Neural progenitor cell (in vitro differentiated cells): ENCODE measurements at regions not wholly inside any gene's neighbourhood (a gene's known extent, or its start where the extent isn't known, plus 50 kb on each side); places are given as distances from the start of the nearest gene placed in this dataset.

ENCODE experiments used
- DNase-seq: peaks from one replicate; pipeline ENCODE4 v3.0.0-alpha.2; 2016; ENCODE audit warnings: low spot score
- H2AFZ ChIP-seq: fragments of 200-600 bp; sonication (generic); replicated peaks from 2 replicates; pipeline ENCODE4 v1.6.1; 2016; ENCODE audit warnings: antibody characterized with exemption
- H3F3A ChIP-seq: fragments of 200-600 bp; sonication (generic); 2 replicates; pipeline ENCODE4 v1.6.1; 2016; ENCODE audit warnings: antibody characterized with exemption, low read depth
- H3K27ac ChIP-seq: fragments of 200-600 bp; sonication (generic); 2 replicates; pipeline ENCODE4 v1.5.1; 2016; ENCODE audit warnings: mild to moderate bottlenecking
- H3K27me3 ChIP-seq: fragments of 200-600 bp; sonication (generic); 2 replicates; pipeline ENCODE4 v1.6.1; 2016; ENCODE audit warnings: mild to moderate bottlenecking, moderate library complexity
- H3K36me3 ChIP-seq: fragments of 200-600 bp; sonication (generic); 2 replicates; pipeline ENCODE4 v1.5.1; 2016
- H3K4me1 ChIP-seq: fragments of 200-600 bp; sonication (generic); 2 replicates; pipeline ENCODE4 v1.6.1; 2016; ENCODE audit warnings: mixed run types
- H3K4me2 ChIP-seq: fragments of 200-600 bp; sonication (generic); 2 replicates; pipeline ENCODE4 v1.6.1; 2016
- H3K4me3 ChIP-seq: fragments of 200-600 bp; sonication (generic); 2 replicates; pipeline ENCODE4 v1.5.1; 2016
- H3K79me2 ChIP-seq: fragments of 200-600 bp; sonication (generic); 2 replicates; pipeline ENCODE4 v1.6.1; 2016; ENCODE audit warnings: low read depth
- H3K9ac ChIP-seq: fragments of 200-600 bp; sonication (generic); 2 replicates; pipeline ENCODE4 v1.6.1; 2016
- H3K9me3 ChIP-seq: fragments of 200-600 bp; sonication (generic); 2 replicates; pipeline ENCODE4 v1.5.1; 2016; ENCODE audit warnings: low read depth
- H4K20me1 ChIP-seq: fragments of 200-600 bp; sonication (generic); 2 replicates; pipeline ENCODE4 v1.6.1; 2016; ENCODE audit warnings: low read depth
- H3K27ac Mint-ChIP-seq: 3 replicates; pipeline ENCODE4 v1.8.0; 2021; ENCODE audit warnings: mixed read lengths
- H3K27me3 Mint-ChIP-seq: 2 replicates; pipeline ENCODE4 v1.8.0; 2022; ENCODE audit warnings: low read depth, mild to moderate bottlenecking, inconsistent platforms, moderate library complexity, mixed read lengths; ENCODE audit not compliant: insufficient read depth
- H3K36me3 Mint-ChIP-seq: 3 replicates; pipeline ENCODE4 v1.8.0; 2021; ENCODE audit warnings: mixed read lengths
- H3K4me1 Mint-ChIP-seq: 3 replicates; pipeline ENCODE4 v1.8.0; 2021; ENCODE audit warnings: mixed read lengths
- H3K4me3 Mint-ChIP-seq: 3 replicates; pipeline ENCODE4 v1.8.0; 2021; ENCODE audit warnings: mild to moderate bottlenecking, moderate library complexity, mixed read lengths
- H3K9me3 Mint-ChIP-seq: 3 replicates; pipeline ENCODE4 v1.8.0; 2020; ENCODE audit warnings: mixed read lengths
- EZH2 ChIP-seq: fragments of 200-600 bp; sonication (generic); IDR thresholded peaks from 2 replicates; pipeline ENCODE4 v1.6.1; 2017; ENCODE audit warnings: antibody characterized with exemption, mild to moderate bottlenecking, moderate library complexity
- EZH2phosphoT487 ChIP-seq: fragments of 200-600 bp; sonication (generic); IDR thresholded peaks from 2 replicates; pipeline ENCODE4 v1.6.1; 2017; ENCODE audit warnings: antibody characterized with exemption
- TF ChIP-seq, protein P1 (sequence below): fragments of 200-600 bp; sonication (generic); IDR thresholded peaks from 2 replicates; pipeline ENCODE4 v1.5.1; 2017; ENCODE audit warnings: antibody characterized with exemption, mild to moderate bottlenecking

DNA sequence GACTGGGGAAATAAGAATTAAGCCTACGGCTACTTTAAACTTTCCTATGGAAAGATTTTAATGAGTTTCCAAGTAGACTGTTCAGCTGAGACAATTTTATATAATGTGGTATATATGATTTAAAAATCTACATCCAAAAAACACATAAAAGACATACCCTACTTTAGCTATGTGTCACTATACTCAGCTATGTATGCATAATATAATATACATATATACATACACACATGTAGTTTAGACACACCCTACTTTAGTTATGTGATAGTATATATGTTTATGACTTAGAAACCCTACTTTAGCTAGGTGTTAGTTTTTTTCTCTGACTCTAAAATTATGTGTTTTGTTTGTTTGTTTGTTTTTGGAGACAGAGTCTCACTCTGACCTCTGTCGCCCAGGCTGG, 100.5 kb upstream of the DAB2 start:
- Histone ChIP-seq H3K4me1 (peaks cover 10% of the 10 kb centered on the region), H3K4me3 (no peak overlapping the region), H2AFZ (no peak overlapping the region), H3F3A (no peaks in the 10 kb centered on the region), H3K79me2 (no peaks in the 10 kb centered on the region), H4K20me1 (no peaks in the 10 kb centered on the region), H3K27ac (no peak overlapping the region), H3K27me3 (no peaks in the 10 kb centered on the region), H3K9ac (no peak overlapping the region), H3K4me2 (no peak overlapping the region), H3K36me3 (no peaks in the 10 kb centered on the region), H3K9me3 (no peaks in the 10 kb centered on the region)
- H3K9me3 Mint-ChIP-seq: no peaks in the 10 kb centered on the region
- peaks cover 4% of the 10 kb centered on the region for H3K4me1 Mint-ChIP-seq
- no peak overlapping the region for H3K27ac Mint-ChIP-seq
- no peaks in the 10 kb centered on the region for H3K36me3 Mint-ChIP-seq
- H3K4me3 Mint-ChIP-seq: no peak overlapping the region
- no peak for DNase-seq
- peaks cover 2% of the 10 kb centered on the region for H3K27me3 Mint-ChIP-seq
- TF ChIP-seq EZH2: no peak

DNA sequence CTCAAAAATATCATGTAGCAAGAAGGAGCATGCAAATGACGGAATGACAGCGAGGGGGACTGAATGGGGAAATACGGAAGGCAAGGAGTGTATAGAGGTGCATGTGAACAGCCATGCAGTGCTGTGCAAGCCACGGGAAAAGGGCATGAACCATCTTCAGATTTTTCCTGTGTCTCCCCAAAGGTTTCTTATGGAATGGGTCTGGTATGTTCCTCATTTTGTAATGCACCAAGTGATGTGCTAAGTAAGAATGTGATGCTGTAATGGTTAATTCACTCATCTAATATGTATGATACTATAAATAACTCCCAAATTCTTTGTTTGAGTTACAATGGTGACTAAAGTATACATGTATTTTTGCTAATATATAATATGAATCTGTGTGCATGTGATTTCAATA, 99.0 kb upstream of the DAB2 start:
- Histone ChIP-seq H3K9me3 (no peaks in the 10 kb centered on the region), H3K36me3 (no peaks in the 10 kb centered on the region), H3K4me2 (no peak overlapping the region), H4K20me1 (no peaks in the 10 kb centered on the region), H2AFZ (no peak overlapping the region), H3K4me1 (peaks cover 10% of the 10 kb centered on the region), H3K79me2 (no peaks in the 10 kb centered on the region), H3K27me3 (no peaks in the 10 kb centered on the region), H3K4me3 (no peak overlapping the region), H3K9ac (no peak overlapping the region), H3K27ac (no peak overlapping the region), H3F3A (no peaks in the 10 kb centered on the region)
- H3K27me3 Mint-ChIP-seq: peaks cover 2% of the 10 kb centered on the region
- no peaks in the 10 kb centered on the region for H3K9me3 Mint-ChIP-seq
- TF ChIP-seq EZH2phosphoT487: no peak
- TF ChIP-seq, protein P1, sequence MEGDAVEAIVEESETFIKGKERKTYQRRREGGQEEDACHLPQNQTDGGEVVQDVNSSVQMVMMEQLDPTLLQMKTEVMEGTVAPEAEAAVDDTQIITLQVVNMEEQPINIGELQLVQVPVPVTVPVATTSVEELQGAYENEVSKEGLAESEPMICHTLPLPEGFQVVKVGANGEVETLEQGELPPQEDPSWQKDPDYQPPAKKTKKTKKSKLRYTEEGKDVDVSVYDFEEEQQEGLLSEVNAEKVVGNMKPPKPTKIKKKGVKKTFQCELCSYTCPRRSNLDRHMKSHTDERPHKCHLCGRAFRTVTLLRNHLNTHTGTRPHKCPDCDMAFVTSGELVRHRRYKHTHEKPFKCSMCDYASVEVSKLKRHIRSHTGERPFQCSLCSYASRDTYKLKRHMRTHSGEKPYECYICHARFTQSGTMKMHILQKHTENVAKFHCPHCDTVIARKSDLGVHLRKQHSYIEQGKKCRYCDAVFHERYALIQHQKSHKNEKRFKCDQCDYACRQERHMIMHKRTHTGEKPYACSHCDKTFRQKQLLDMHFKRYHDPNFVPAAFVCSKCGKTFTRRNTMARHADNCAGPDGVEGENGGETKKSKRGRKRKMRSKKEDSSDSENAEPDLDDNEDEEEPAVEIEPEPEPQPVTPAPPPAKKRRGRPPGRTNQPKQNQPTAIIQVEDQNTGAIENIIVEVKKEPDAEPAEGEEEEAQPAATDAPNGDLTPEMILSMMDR: no peak
- TF ChIP-seq EZH2: no peak
- no peak for DNase-seq
- no peak overlapping the region for H3K27ac Mint-ChIP-seq
- H3K4me1 Mint-ChIP-seq: peaks cover 4% of the 10 kb centered on the region
- H3K36me3 Mint-ChIP-seq: no peaks in the 10 kb centered on the region
- no peak overlapping the region for H3K4me3 Mint-ChIP-seq

DNA sequence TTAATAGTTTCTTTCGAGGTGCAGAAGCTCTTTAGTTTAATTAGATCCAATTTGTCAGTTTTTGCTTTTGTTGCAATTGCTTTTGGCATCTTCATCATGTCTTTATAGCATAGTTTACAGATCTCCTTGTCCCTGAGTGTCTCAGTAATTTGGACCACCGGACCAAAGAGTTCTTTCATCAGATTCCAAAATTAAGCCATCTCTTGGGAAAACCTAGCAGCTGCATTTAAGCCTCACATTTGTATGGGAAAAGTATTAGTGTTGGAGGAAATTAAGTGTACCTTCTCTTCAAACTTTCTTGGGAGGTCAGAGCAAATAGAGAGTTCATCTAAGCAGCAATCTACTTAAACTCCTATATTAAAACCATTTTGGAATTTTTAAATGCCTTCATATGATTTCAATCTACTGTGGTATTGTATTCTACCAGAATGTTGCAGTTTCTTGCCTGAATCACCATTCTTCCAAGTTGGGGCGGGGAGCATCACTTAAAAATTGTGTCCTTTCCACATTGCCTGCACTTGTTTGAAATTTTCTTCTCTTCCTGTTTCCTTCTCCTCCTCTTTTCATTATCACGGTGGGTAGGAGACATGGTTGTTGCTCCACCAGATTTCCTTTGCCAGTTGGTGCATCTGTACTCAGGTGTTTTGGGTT, 97.3 kb upstream of the DAB2 start:
- Histone ChIP-seq H3K4me1 (peaks cover 5% of the 10 kb centered on the region), H3K9me3 (no peaks in the 10 kb centered on the region), H3K36me3 (no peaks in the 10 kb centered on the region), H3K27ac (no peak overlapping the region), H3K27me3 (no peaks in the 10 kb centered on the region), H3K4me3 (no peak overlapping the region), H3F3A (no peaks in the 10 kb centered on the region), H2AFZ (no peak overlapping the region), H3K4me2 (no peak overlapping the region), H3K9ac (no peak overlapping the region), H4K20me1 (no peaks in the 10 kb centered on the region), H3K79me2 (no peaks in the 10 kb centered on the region)
- Mint-ChIP-seq H3K27me3 (peaks cover 2% of the 10 kb centered on the region), H3K4me3 (no peak overlapping the region), H3K4me1 (peaks cover 3% of the 10 kb centered on the region), H3K27ac (no peak overlapping the region), H3K9me3 (no peaks in the 10 kb centered on the region), H3K36me3 (no peaks in the 10 kb centered on the region)
- DNase-seq: no peak
- TF ChIP-seq EZH2phosphoT487 (no peak), EZH2 (no peak)
- TF ChIP-seq, protein P1: no peak

DNA sequence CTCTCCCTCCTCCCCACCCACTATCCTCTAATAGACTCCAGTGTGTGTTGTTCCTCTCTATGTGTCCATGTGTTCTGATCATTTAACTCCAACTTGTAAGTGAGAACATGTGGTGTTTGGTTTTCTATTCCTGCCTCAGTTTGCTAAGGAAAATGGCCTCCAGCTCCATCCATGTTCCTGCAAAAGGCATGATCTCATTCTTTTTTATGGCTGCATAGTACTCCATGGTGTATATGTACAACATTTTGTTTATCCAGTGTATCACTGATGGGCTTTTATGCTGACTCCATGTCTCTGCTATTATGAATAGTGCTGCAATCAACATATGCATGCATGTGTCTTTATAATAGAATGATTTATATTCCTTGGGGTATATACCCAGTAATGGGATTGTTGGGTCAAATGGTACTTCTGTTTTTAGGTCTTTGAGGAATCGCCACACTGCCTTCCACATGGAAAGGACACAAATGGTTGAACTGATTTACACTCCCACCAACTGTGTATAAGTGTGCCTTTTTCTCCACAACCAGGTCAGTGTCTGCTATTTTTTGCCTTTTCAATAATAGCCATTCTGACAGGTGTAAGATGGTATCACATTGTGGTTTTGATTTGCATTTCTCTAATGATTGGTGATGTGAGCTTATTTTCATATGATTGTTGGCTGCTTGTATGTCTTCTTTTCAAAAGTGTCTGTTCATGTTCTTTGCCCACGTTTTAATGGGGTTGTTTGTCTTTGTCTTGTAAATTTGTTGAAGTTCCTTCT, 96.5 kb upstream of the DAB2 start:
- Histone ChIP-seq H3K4me3 (no peak overlapping the region), H4K20me1 (no peaks in the 10 kb centered on the region), H3F3A (no peaks in the 10 kb centered on the region), H3K9me3 (no peaks in the 10 kb centered on the region), H3K9ac (no peak overlapping the region), H3K27ac (no peak overlapping the region), H3K4me1 (no peaks in the 10 kb centered on the region), H3K79me2 (no peaks in the 10 kb centered on the region), H3K27me3 (no peaks in the 10 kb centered on the region), H3K36me3 (no peaks in the 10 kb centered on the region), H3K4me2 (no peak overlapping the region), H2AFZ (no peak overlapping the region)
- Mint-ChIP-seq H3K27me3 (peaks cover 2% of the 10 kb centered on the region), H3K36me3 (no peaks in the 10 kb centered on the region), H3K9me3 (no peaks in the 10 kb centered on the region), H3K27ac (no peak overlapping the region), H3K4me3 (no peak overlapping the region), H3K4me1 (no peaks in the 10 kb centered on the region)
- DNase-seq: no peak
- TF ChIP-seq EZH2phosphoT487: no peak
